Fibroblast of lung (primary cell): ENCODE measurements at regions not wholly inside any gene's neighbourhood (a gene's known extent, or its start where the extent isn't known, plus 50 kb on each side); places are given as distances from the start of the nearest gene placed in this dataset.

Source experiments
- DNase-seq, 2 donors: peaks; one replicate each; pipeline versions ENCODE4 v3.0.0 to v3.0.0-alpha.2; 2010; ENCODE audit warnings: low read depth in 2 of 2
- H2AFZ ChIP-seq: 2 replicates; pipeline ENCODE4 v1.5.1; 2012; ENCODE audit warnings: low read length, control low read depth, inconsistent platforms
- H3K27ac ChIP-seq: 2 replicates; pipeline ENCODE4 v1.5.1; 2011; ENCODE audit warnings: low read length, control low read depth; ENCODE audit not compliant: insufficient read depth
- H3K27me3 ChIP-seq: 2 replicates; pipeline ENCODE4 v1.5.1; 2011; ENCODE audit warnings: mild to moderate bottlenecking, low read length; ENCODE audit not compliant: control insufficient read depth, insufficient read depth
- H3K36me3 ChIP-seq: 2 replicates; pipeline ENCODE4 v1.5.1; 2011; ENCODE audit warnings: low read length; ENCODE audit not compliant: control insufficient read depth, insufficient read depth
- H3K4me1 ChIP-seq: 2 replicates; pipeline ENCODE4 v1.5.1; 2011; ENCODE audit warnings: low read length; ENCODE audit not compliant: control insufficient read depth, insufficient read depth; ENCODE audit errors: extremely low read depth
- H3K4me2 ChIP-seq: 2 replicates; pipeline ENCODE4 v1.5.1; 2011; ENCODE audit warnings: low read length, control low read depth; ENCODE audit not compliant: insufficient read depth; ENCODE audit errors: extremely low read depth
- H3K4me3 ChIP-seq, 4 experiments: fragments of 200-600 bp in 1 of 4; sonication (generic) in 1 of 4; replicated peaks in 1 of 4; 2 replicates each; pipeline ENCODE4 v1.5.1; 2011 to 2016; ENCODE audit warnings: low read length in 4 of 4, low read depth in 3 of 4, mild to moderate bottlenecking in 3 of 4, control low read depth in 2 of 4, inconsistent platforms in 1 of 4, mixed read lengths in 1 of 4; ENCODE audit not compliant: insufficient read depth in 1 of 4; ENCODE audit errors: control extremely low read depth in 1 of 4
- H3K79me2 ChIP-seq: 2 replicates; pipeline ENCODE4 v1.5.1; 2012; ENCODE audit warnings: mild to moderate bottlenecking, low read length, inconsistent platforms; ENCODE audit not compliant: control insufficient read depth, insufficient read depth
- H3K9ac ChIP-seq: 2 replicates; pipeline ENCODE4 v1.5.1; 2011; ENCODE audit warnings: mild to moderate bottlenecking, low read length, control low read depth; ENCODE audit not compliant: insufficient read depth
- H3K9me3 ChIP-seq: 2 replicates; pipeline ENCODE4 v1.5.1; 2012; ENCODE audit warnings: low read depth, low read length; ENCODE audit not compliant: control insufficient read depth, insufficient read depth
- H4K20me1 ChIP-seq: 2 replicates; pipeline ENCODE4 v1.5.1; 2011; ENCODE audit warnings: low read length; ENCODE audit not compliant: control insufficient read depth, insufficient read depth; ENCODE audit errors: extremely low read depth
- CTCF ChIP-seq, 2 donors: IDR thresholded peaks in 1 of 2; conservative IDR thresholded peaks in 1 of 2; 1 replicate in 1 of 2; 2 replicates in 1 of 2; pipeline ENCODE4 v1.5.1; 2011 to 2012; ENCODE audit warnings: low read length in 2 of 2, control low read depth in 1 of 2, inconsistent platforms in 1 of 2, low read depth in 1 of 2, mild to moderate bottlenecking in 1 of 2
- EZH2 ChIP-seq: IDR thresholded peaks from 2 replicates; pipeline ENCODE4 v1.5.1; 2012; ENCODE audit warnings: low read length, control low read depth, mild to moderate bottlenecking; ENCODE audit errors: missing control alignments

- DNase-seq, result peak in 1 of 2 donors; percentile 9
- no peaks in the 10 kb centered on the region for H3K4me1 ChIP-seq
- TF ChIP-seq CTCF (conservative IDR thresholded peaks at IDR 0.05 in 1 of 2, IDR thresholded peaks at IDR 0.05 in 1 of 2; ENCODE audit: low read depth in 1 of 2, low read length in 2 of 2) (no peak), EZH2 (no peak)
- no peak overlapping the region for H3K27ac ChIP-seq
- H2AFZ ChIP-seq, result no peak overlapping the region
- H3K9ac ChIP-seq, result no peak overlapping the region
- no peaks in the 10 kb centered on the region for H3K27me3 ChIP-seq
- no peak overlapping the region for H3K4me2 ChIP-seq
- H4K20me1 ChIP-seq, result no peaks in the 10 kb centered on the region
- no peak overlapping the region for H3K4me3 ChIP-seq
- H3K9me3 ChIP-seq, result no peaks in the 10 kb centered on the region
- H3K36me3 ChIP-seq, result no peaks in the 10 kb centered on the region
- no peaks in the 10 kb centered on the region for H3K79me2 ChIP-seq
Measured at GRCh38 chr6:115830895-115831294, 229.8 kb downstream of the FRK start.

GRCh38 chr6:115821798-115822197, 238.9 kb downstream of the FRK start:
- no peaks in the 10 kb centered on the region for H3K27me3 ChIP-seq
- no peak overlapping the region for H3K9ac ChIP-seq
- H3K79me2 ChIP-seq, result no peaks in the 10 kb centered on the region
- H3K4me1 ChIP-seq, result no peaks in the 10 kb centered on the region
- H3K36me3 ChIP-seq, result no peaks in the 10 kb centered on the region
- TF ChIP-seq CTCF (conservative IDR thresholded peaks at IDR 0.05 in 1 of 2, IDR thresholded peaks at IDR 0.05 in 1 of 2; ENCODE audit: low read depth in 1 of 2, low read length in 2 of 2) (no peak), EZH2 (no peak)
- no peak overlapping the region for H3K27ac ChIP-seq
- H3K4me3 ChIP-seq, result no peak overlapping the region
- no peak overlapping the region for H2AFZ ChIP-seq
- no peaks in the 10 kb centered on the region for H4K20me1 ChIP-seq
- no peak overlapping the region for H3K4me2 ChIP-seq
- H3K9me3 ChIP-seq, result no peaks in the 10 kb centered on the region
- DNase-seq, result no peak

- Histone ChIP-seq H3K9me3 (no peaks in the 10 kb centered on the region), H3K4me3 (no peak overlapping the region), H3K4me1 (no peaks in the 10 kb centered on the region), H3K36me3 (no peaks in the 10 kb centered on the region), H3K27ac (no peak overlapping the region), H2AFZ (no peak overlapping the region), H3K27me3 (no peaks in the 10 kb centered on the region), H3K9ac (no peak overlapping the region), H3K4me2 (no peak overlapping the region), H3K79me2 (no peaks in the 10 kb centered on the region), H4K20me1 (no peaks in the 10 kb centered on the region)
- TF ChIP-seq CTCF (conservative IDR thresholded peaks at IDR 0.05 in 1 of 2, IDR thresholded peaks at IDR 0.05 in 1 of 2; ENCODE audit: low read depth in 1 of 2, low read length in 2 of 2) (no peak), EZH2 (no peak)
- no peak for DNase-seq
Measured at GRCh38 chr6:115819506-115819905, 241.2 kb downstream of the FRK start.
